HCT116 (cell line): ENCODE measurements at regions not wholly inside any gene's neighbourhood (a gene's known extent, or its start where the extent isn't known, plus 50 kb on each side); places are given as distances from the start of the nearest gene placed in this dataset.

Source experiments
- ATAC-seq: fragments of 200-7000 bp; cut with Tn5 transposase; 2 replicates; pipeline ENCODE4 v1.9.1; 2020; ENCODE audit warnings: mild to moderate bottlenecking, moderate library complexity
- BruUV-seq: library from RNA; stranded (reverse); fragments of 400-500 nt; replicated peaks from 2 replicates; lab custom pipeline; 2021; lab: Mats Ljungman, UMichigan
- CTCF ChIA-PET: fragments of 300-600 bp; sonication (Branson Sonifier 250); formaldehyde crosslinking; loops from one replicate; lab custom pipeline; 2021; ENCODE audit warnings: antibody characterized with exemption; lab: Charles Lee
- POLR2A ChIA-PET: fragments of 300-600, 350-600 bp; sonication (Branson Sonifier 250); formaldehyde crosslinking; loops from one replicate; lab custom pipeline; 2021; ENCODE audit warnings: antibody characterized with exemption; lab: Charles Lee
- RAD21 ChIA-PET, 2 experiments: fragments of 300-600 bp; sonication (Branson Sonifier 250); formaldehyde crosslinking; loops; one replicate each; lab custom pipeline; 2023; ENCODE audit warnings: low total read pairs in 2 of 2; ENCODE audit not compliant: uncharacterized antibody in 2 of 2, unreplicated experiment in 2 of 2, low non-redundant PET in 1 of 2; lab: Charles Lee
- DNase-seq: peaks from one replicate; pipeline ENCODE4 v3.0.0-alpha.2; 2010; ENCODE audit warnings: low read depth, low spot score
- H2AFZ ChIP-seq: fragments of 200-600 bp; shearing (Covaris generic), sonication (generic); 2 replicates; pipeline ENCODE4 v1.6.1; 2017; ENCODE audit warnings: low read depth, mixed run types, mixed read lengths, antibody characterized with exemption, low read length; ENCODE audit not compliant: poor library complexity, severe bottlenecking
- H3K27ac ChIP-seq: 2 replicates; pipeline ENCODE4 v1.5.1; 2012; ENCODE audit warnings: low read depth, low read length
- H3K27me3 ChIP-seq: fragments of 200-600 bp; sonication (generic); 2 replicates; pipeline ENCODE4 v1.6.1; 2016; ENCODE audit warnings: mixed run types, low read length, mixed read lengths; ENCODE audit not compliant: insufficient read depth
- H3K36me3 ChIP-seq, 2 experiments: fragments of 200-500 bp in 1 of 2; fragments of 200-600 bp in 1 of 2; sonication (Bioruptor generic) in 1 of 2; sonication (generic) in 1 of 2; 2 replicates each; pipeline versions ENCODE4 v1.5.1 to v1.6.1; 2014 to 2016; ENCODE audit warnings: low read length in 2 of 2, inconsistent platforms in 1 of 2, mixed read lengths in 1 of 2, mixed run types in 1 of 2; ENCODE audit not compliant: insufficient read depth in 2 of 2, control insufficient read depth in 1 of 2
- H3K4me1 ChIP-seq, 2 experiments: fragments of 200-600 bp in 1 of 2; sonication (generic) in 1 of 2; 2 replicates each; pipeline versions ENCODE4 v1.5.1 to v1.6.1; 2012 to 2017; ENCODE audit warnings: low read length in 2 of 2, inconsistent platforms in 1 of 2, mild to moderate bottlenecking in 1 of 2, mixed read lengths in 1 of 2, mixed run types in 1 of 2, moderate library complexity in 1 of 2; ENCODE audit not compliant: insufficient read depth in 2 of 2, control insufficient read depth in 1 of 2
- H3K4me2 ChIP-seq: fragments of 200-600 bp; sonication (generic); 2 replicates; pipeline ENCODE4 v1.6.1; 2017; ENCODE audit warnings: mixed run types, low read length, mixed read lengths
- H3K4me3 ChIP-seq, 2 experiments: fragments of 200-600 bp in 1 of 2; sonication (generic) in 1 of 2; replicated peaks in 1 of 2; 2 replicates each; pipeline ENCODE4 v1.5.1; 2011 to 2016; ENCODE audit warnings: low read length in 2 of 2, control low read depth in 1 of 2, low read depth in 1 of 2, mild to moderate bottlenecking in 1 of 2, mixed read lengths in 1 of 2, mixed run types in 1 of 2
- H3K79me2 ChIP-seq: fragments of 200-600 bp; sonication (generic); 2 replicates; pipeline ENCODE4 v1.6.1; 2017; ENCODE audit warnings: mild to moderate bottlenecking, mixed run types, low read length, moderate library complexity, mixed read lengths; ENCODE audit not compliant: insufficient read depth
- H3K9ac ChIP-seq: fragments of 200-600 bp; sonication (generic); 2 replicates; pipeline ENCODE4 v1.6.1; 2016; ENCODE audit warnings: low read length, mixed read lengths
- H3K9me2 ChIP-seq: fragments of 200-600 bp; sonication (generic), shearing (Covaris generic); 2 replicates; pipeline ENCODE4 v1.6.1; 2017; ENCODE audit warnings: mixed run types, mild to moderate bottlenecking, moderate library complexity; ENCODE audit not compliant: insufficient read depth
- H3K9me3 ChIP-seq, 2 experiments: fragments of 200-500 bp in 1 of 2; fragments of 200-600 bp in 1 of 2; sonication (Bioruptor generic) in 1 of 2; sonication (generic) in 1 of 2; 2 replicates each; pipeline ENCODE4 v1.6.1; 2014 to 2017; ENCODE audit warnings: low read length in 2 of 2, mixed read lengths in 2 of 2, inconsistent platforms in 1 of 2, low read depth in 1 of 2, mild to moderate bottlenecking in 1 of 2, mixed run types in 1 of 2, moderate library complexity in 1 of 2; ENCODE audit not compliant: control insufficient read depth in 1 of 2, insufficient read depth in 1 of 2
- H4K20me1 ChIP-seq: fragments of 200-600 bp; sonication (generic), shearing (Covaris generic); 2 replicates; pipeline ENCODE4 v1.6.1; 2017; ENCODE audit warnings: mixed run types, mild to moderate bottlenecking, moderate library complexity; ENCODE audit not compliant: insufficient read depth
- CBX3 ChIP-seq: IDR thresholded peaks from 2 replicates; pipeline ENCODE4 v1.6.1; 2012; ENCODE audit warnings: low read depth
- CEBPB ChIP-seq: IDR thresholded peaks from 2 replicates; pipeline ENCODE4 v1.6.1; 2012; ENCODE audit warnings: low read depth
- CTCF ChIP-seq, 3 experiments: fragments of 200-600 bp in 1 of 3; sonication (generic) in 1 of 3; IDR thresholded peaks in 2 of 3; conservative IDR thresholded peaks in 1 of 3; 2 replicates each; pipeline ENCODE4 v1.5.1; 2012 to 2017; ENCODE audit warnings: low read depth in 2 of 3, low read length in 2 of 3, antibody characterized with exemption in 1 of 3, borderline replicate concordance in 1 of 3, control low read depth in 1 of 3, mild to moderate bottlenecking in 1 of 3, mixed read lengths in 1 of 3, mixed run types in 1 of 3, moderate library complexity in 1 of 3; ENCODE audit not compliant: insufficient read depth in 1 of 3
- EGR1 ChIP-seq: IDR thresholded peaks from 2 replicates; pipeline ENCODE4 v1.6.1; 2012; ENCODE audit warnings: low read depth
- ELF1 ChIP-seq: IDR thresholded peaks from 2 replicates; pipeline ENCODE4 v1.6.1; 2012; ENCODE audit warnings: low read depth, borderline replicate concordance
- EZH2phosphoT487 ChIP-seq: fragments of 200-600 bp; IDR thresholded peaks from 2 replicates; pipeline ENCODE4 v1.6.1; 2018; ENCODE audit warnings: antibody characterized with exemption, borderline replicate concordance
- POLR2AphosphoS5 ChIP-seq: IDR thresholded peaks from 2 replicates; pipeline ENCODE4 v1.6.1; 2011; ENCODE audit warnings: mild to moderate bottlenecking, low read depth, low read length, moderate library complexity
- RAD21 ChIP-seq: IDR thresholded peaks from 2 replicates; pipeline ENCODE4 v1.6.1; 2012; ENCODE audit warnings: low read depth, mild to moderate bottlenecking
- SRF ChIP-seq: IDR thresholded peaks from 2 replicates; pipeline ENCODE4 v1.6.1; 2012; ENCODE audit warnings: low read depth
- TCF7L2 ChIP-seq: IDR thresholded peaks from 2 replicates; pipeline ENCODE4 v1.7.0; 2011; ENCODE audit warnings: borderline replicate concordance, inconsistent platforms; ENCODE audit not compliant: insufficient read depth, insufficient read length; ENCODE audit errors: extremely low read depth
- YY1 ChIP-seq: IDR thresholded peaks from 2 replicates; pipeline ENCODE4 v1.6.1; 2011; ENCODE audit warnings: low read length, low read depth, moderate library complexity, mild to moderate bottlenecking; ENCODE audit not compliant: insufficient replicate concordance; ENCODE audit errors: extremely low read depth
- intact Hi-C: fragments of 100-400 bp; cut with micrococcal nuclease; formaldehyde crosslinking; loops from 2 replicates; pipeline ENCODE4 v1.10.0; 2022

GRCh38 chr3:40770061-40770460 lies 245.3 kb downstream of the ZNF621 start (continued):
- TF ChIP-seq CEBPB (no peak), SRF (no peak), CBX3 (no peak), CTCF (IDR thresholded peaks at IDR 0.05 in 2 of 3, conservative IDR thresholded peaks at IDR 0.05 in 1 of 3; ENCODE audit: borderline replicate concordance in 1 of 3, insufficient read depth in 1 of 3, low read depth in 2 of 3, low read length in 2 of 3) (no peak), TCF7L2 (no peak), ELF1 (no peak)
- TF ChIP-seq, all 23 proteins: peak for 0

DNA sequence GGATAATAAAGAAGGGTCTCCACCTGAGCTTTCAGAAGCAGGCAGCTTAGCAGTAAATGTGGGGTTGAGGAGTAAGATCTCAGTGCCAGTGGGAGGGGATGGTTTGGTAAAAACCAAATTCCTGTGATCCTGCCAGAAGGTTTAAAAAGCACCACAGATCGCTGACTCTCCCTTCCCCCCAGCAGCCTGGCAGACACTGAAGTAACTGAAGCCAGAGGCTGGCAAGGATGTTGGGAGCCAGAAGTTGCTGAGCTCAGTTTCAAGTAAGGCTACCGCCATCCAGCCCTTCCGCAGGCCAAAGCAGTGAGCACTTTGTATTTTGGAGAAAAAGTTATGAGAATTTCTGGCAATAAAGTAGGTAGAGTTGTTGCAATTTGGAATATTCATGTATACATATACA lies 246.4 kb downstream of the ZNF621 start:
- peaks cover 27% of the 10 kb centered on the region for H3K27me3 ChIP-seq
- H3K9me2 ChIP-seq = no peaks in the 10 kb centered on the region
- no peak overlapping the region for H3K27ac ChIP-seq
- RAD21 ChIA-PET = no interaction called here
- CTCF ChIA-PET = no interaction called here
- no peak for DNase-seq
- ATAC-seq = no peak
- H3K9ac ChIP-seq = no peak overlapping the region
- no peaks in the 10 kb centered on the region for H3K9me3 ChIP-seq
- H3K4me1 ChIP-seq = no peaks in the 10 kb centered on the region
- H3K79me2 ChIP-seq = no peaks in the 10 kb centered on the region
- POLR2A ChIA-PET = no interaction called here
- no peaks in the 10 kb centered on the region for H3K36me3 ChIP-seq
- H4K20me1 ChIP-seq = no peaks in the 10 kb centered on the region
- BruUV-seq = no TSS peak
- H2AFZ ChIP-seq = no peak overlapping the region
- no peak overlapping the region for H3K4me2 ChIP-seq
- intact Hi-C loops = no loop called here
- TF ChIP-seq EZH2phosphoT487 = no peak
- TF ChIP-seq YY1 = no peak
- no peak for TF ChIP-seq RAD21
- TF ChIP-seq CEBPB = no peak
- TF ChIP-seq POLR2AphosphoS5 = no peak
- TF ChIP-seq EGR1 = no peak
- no peak overlapping the region for H3K4me3 ChIP-seq
